Karpas-422 (cell line): ENCODE measurements at regions not wholly inside any gene's neighbourhood (a gene's known extent, or its start where the extent isn't known, plus 50 kb on each side); places are given as distances from the start of the nearest gene placed in this dataset.
A peak's percentile ranks its signal among the peaks of the same experiment; 100 is the strongest.

Source experiments
- DNase-seq: peaks from one replicate; pipeline ENCODE4 v3.0.0-alpha.2; 2015
- H2AFZ ChIP-seq: fragments of 200-600 bp; sonication (generic); 2 replicates; pipeline ENCODE4 v1.6.1; 2014; ENCODE audit warnings: antibody characterized with exemption, low read length, mixed read lengths
- H3K27ac ChIP-seq: fragments of 200-600 bp; sonication (generic); 2 replicates; pipeline ENCODE4 v1.5.1; 2014; ENCODE audit warnings: mild to moderate bottlenecking, low read length, moderate library complexity
- H3K27me3 ChIP-seq: fragments of 200-600 bp; sonication (generic); 2 replicates; pipeline ENCODE4 v1.6.1; 2014; ENCODE audit warnings: low read length, mixed read lengths
- H3K36me3 ChIP-seq: fragments of 200-600 bp; sonication (generic); 2 replicates; pipeline ENCODE4 v1.6.1; 2014; ENCODE audit warnings: low read length, mixed read lengths; ENCODE audit not compliant: insufficient read depth
- H3K4me1 ChIP-seq: fragments of 200-600 bp; sonication (generic); 2 replicates; pipeline ENCODE4 v1.6.1; 2014; ENCODE audit warnings: mild to moderate bottlenecking, low read length, mixed read lengths
- H3K4me2 ChIP-seq: fragments of 200-600 bp; sonication (generic); 2 replicates; pipeline ENCODE4 v1.6.1; 2014; ENCODE audit warnings: low read length, low read depth, mild to moderate bottlenecking; ENCODE audit not compliant: poor library complexity, severe bottlenecking
- H3K4me3 ChIP-seq: fragments of 200-600 bp; sonication (generic); 2 replicates; pipeline ENCODE4 v1.5.1; 2014; ENCODE audit warnings: mild to moderate bottlenecking, antibody characterized with exemption, low read length, mixed read lengths
- H3K79me2 ChIP-seq: fragments of 200-600 bp; sonication (generic); 2 replicates; pipeline ENCODE4 v1.6.1; 2014; ENCODE audit warnings: mild to moderate bottlenecking, low read length, mixed read lengths
- H3K9ac ChIP-seq: fragments of 200-600 bp; sonication (generic); 2 replicates; pipeline ENCODE4 v1.6.0; 2014; ENCODE audit warnings: low read length
- H3K9me2 ChIP-seq: fragments of 200-600 bp; sonication (generic), shearing (Covaris generic); replicated peaks from 2 replicates; pipeline ENCODE4 v1.6.0; 2014; ENCODE audit warnings: mild to moderate bottlenecking, low read length, moderate library complexity; ENCODE audit not compliant: insufficient read depth
- H3K9me3 ChIP-seq: fragments of 300-700, 200-600 bp; sonication (generic); 2 replicates; pipeline ENCODE4 v1.6.1; 2014; ENCODE audit warnings: low read length, mixed read lengths
- H4K20me1 ChIP-seq: fragments of 200-600 bp; sonication (generic); 2 replicates; pipeline ENCODE4 v1.6.1; 2014; ENCODE audit warnings: mild to moderate bottlenecking, antibody characterized with exemption, low read length, low read depth; ENCODE audit not compliant: insufficient read depth

DNA sequence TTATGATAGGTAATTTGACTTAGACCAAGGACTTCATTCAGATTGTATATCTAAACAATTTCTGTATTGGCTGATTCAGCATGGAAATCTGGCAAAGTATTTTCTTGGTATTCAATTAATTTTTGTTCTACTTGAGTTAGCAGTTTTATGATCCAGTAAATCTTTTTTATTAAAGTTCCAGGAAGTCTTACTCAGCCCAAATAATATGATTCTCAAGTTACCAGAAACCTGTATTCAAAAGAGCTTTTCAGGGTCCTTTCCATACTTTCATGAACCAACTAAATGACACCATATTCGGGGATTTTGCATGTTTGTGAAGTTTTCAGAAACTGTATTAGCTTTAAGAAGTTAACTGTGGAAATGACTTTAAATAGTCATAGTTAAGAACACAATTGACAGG lies 662.6 kb downstream of the LRFN5 start:
- H3K79me2 ChIP-seq, result no peaks in the 10 kb centered on the region
- H3K9me2 ChIP-seq, result no peaks in the 10 kb centered on the region
- H3K9me3 ChIP-seq, result peaks cover 5% of the 10 kb centered on the region
- no peaks in the 10 kb centered on the region for H3K27me3 ChIP-seq
- no peaks in the 10 kb centered on the region for H4K20me1 ChIP-seq
- H3K4me1 ChIP-seq, result no peaks in the 10 kb centered on the region
- peak overlapping the region; percentile 31 for H2AFZ ChIP-seq
- H3K4me2 ChIP-seq, result no peak overlapping the region
- no peak overlapping the region for H3K27ac ChIP-seq
- no peak overlapping the region for H3K9ac ChIP-seq
- DNase-seq, result no peak
- no peak overlapping the region for H3K4me3 ChIP-seq
- no peaks in the 10 kb centered on the region for H3K36me3 ChIP-seq

GRCh38 chr14:42248131-42248530 lies 641.5 kb downstream of the LRFN5 start:
- H2AFZ ChIP-seq, result peak overlapping the region; percentile 74

DNA sequence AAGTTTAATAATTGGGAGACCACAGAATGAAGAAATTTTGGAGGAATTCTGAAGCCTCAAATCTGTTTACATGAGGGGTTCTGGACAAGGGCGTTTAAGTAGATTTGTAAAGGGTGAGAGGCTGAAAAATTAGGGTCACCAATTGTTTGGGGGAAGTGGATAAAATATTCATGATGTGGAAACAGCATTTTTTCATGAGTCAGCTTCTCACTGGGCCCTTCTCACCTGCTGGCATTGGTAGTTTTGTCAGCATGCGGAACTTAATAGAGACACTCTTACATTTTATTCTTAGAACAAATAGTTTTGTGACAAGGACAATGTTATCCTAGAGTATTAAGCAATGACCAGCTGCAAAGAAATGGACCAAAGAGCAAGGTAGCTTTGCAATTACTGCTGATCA lies 634.4 kb downstream of the LRFN5 start:
- H3K79me2 ChIP-seq, result no peaks in the 10 kb centered on the region
- peaks cover 13% of the 10 kb centered on the region for H3K9me3 ChIP-seq
- no peak for DNase-seq
- no peaks in the 10 kb centered on the region for H4K20me1 ChIP-seq
- no peaks in the 10 kb centered on the region for H3K9me2 ChIP-seq
- H3K9ac ChIP-seq, result no peak overlapping the region
- H2AFZ ChIP-seq, result peak overlapping the region; percentile 16
- H3K4me1 ChIP-seq, result no peaks in the 10 kb centered on the region
- H3K4me2 ChIP-seq, result no peak overlapping the region
- H3K36me3 ChIP-seq, result 0 out of 2 replicates have a peak, but pooled peaks cover 6% of the 10 kb centered on the region
- H3K4me3 ChIP-seq, result no peak overlapping the region
- H3K27ac ChIP-seq, result no peak overlapping the region
- H3K27me3 ChIP-seq, result no peaks in the 10 kb centered on the region

More at GRCh38 chr14:42248131-42248530, 641.5 kb downstream of the LRFN5 start:
- DNase-seq, result no peak
- Histone ChIP-seq H3K9me2 (no peaks in the 10 kb centered on the region), H3K27ac (no peak overlapping the region), H3K79me2 (no peaks in the 10 kb centered on the region), H3K9ac (no peak overlapping the region), H3K4me3 (no peak overlapping the region), H3K36me3 (no peaks in the 10 kb centered on the region), H4K20me1 (no peaks in the 10 kb centered on the region), H3K4me1 (no peaks in the 10 kb centered on the region), H3K27me3 (no peaks in the 10 kb centered on the region), H3K4me2 (no peak overlapping the region), H3K9me3 (0 out of 2 replicates have a peak, but pooled peaks cover 5% of the 10 kb centered on the region)

- peaks cover 6% of the 10 kb centered on the region; the same call in 1 of the 2 replicates for H3K9me3 ChIP-seq
- H3K4me1 ChIP-seq, result no peaks in the 10 kb centered on the region
- no peak overlapping the region for H3K27ac ChIP-seq
- peak overlapping the region; percentile 40; the same call in 1 of the 2 replicates for H2AFZ ChIP-seq
- no peak overlapping the region for H3K4me3 ChIP-seq
- H4K20me1 ChIP-seq, result no peaks in the 10 kb centered on the region
- no peaks in the 10 kb centered on the region for H3K36me3 ChIP-seq
- no peaks in the 10 kb centered on the region for H3K27me3 ChIP-seq
- H3K9ac ChIP-seq, result no peak overlapping the region
- H3K9me2 ChIP-seq, result no peaks in the 10 kb centered on the region
- no peaks in the 10 kb centered on the region for H3K79me2 ChIP-seq
- H3K4me2 ChIP-seq, result no peak overlapping the region
- no peak for DNase-seq
These were observed 623.3 kb downstream of the LRFN5 start for GRCh38 chr14:42229976-42230375.

GRCh38 chr14:42229294-42229693 lies 622.6 kb downstream of the LRFN5 start:
- 0 out of 2 replicates have a peak overlapping the region, but pooled peaks have one; percentile 40 for H2AFZ ChIP-seq
- no peak overlapping the region for H3K4me2 ChIP-seq
- H3K4me1 ChIP-seq, result peaks cover 3% of the 10 kb centered on the region; the same call in 1 of the 2 replicates
- peaks cover 6% of the 10 kb centered on the region; the same call in 1 of the 2 replicates for H3K9me3 ChIP-seq
- DNase-seq, result no peak
- H3K4me3 ChIP-seq, result no peak overlapping the region
- H3K9me2 ChIP-seq, result no peaks in the 10 kb centered on the region
- no peaks in the 10 kb centered on the region for H3K36me3 ChIP-seq
- H4K20me1 ChIP-seq, result no peaks in the 10 kb centered on the region
- H3K27me3 ChIP-seq, result no peaks in the 10 kb centered on the region
- no peak overlapping the region for H3K27ac ChIP-seq
- no peak overlapping the region for H3K9ac ChIP-seq
- H3K79me2 ChIP-seq, result no peaks in the 10 kb centered on the region

DNA sequence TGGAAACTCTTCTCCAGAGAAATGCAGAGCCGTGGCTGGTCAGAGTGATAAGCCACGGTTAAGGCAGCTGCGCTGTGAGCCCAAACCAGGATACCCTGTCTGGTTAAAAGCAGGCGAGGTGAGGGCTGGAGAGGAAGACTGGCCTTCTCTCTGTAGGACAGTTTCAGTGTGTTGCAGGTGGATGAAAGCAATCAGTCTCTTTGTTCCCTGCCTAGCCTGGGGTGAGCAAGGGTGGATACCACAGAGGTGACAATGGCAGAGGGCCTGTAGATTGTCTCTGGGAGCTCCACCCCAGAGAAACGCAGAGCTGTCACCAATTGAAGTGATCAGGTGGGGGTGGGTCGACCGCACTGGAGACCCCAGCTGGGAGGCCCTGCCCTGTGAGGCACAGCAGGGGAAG lies 621.9 kb downstream of the LRFN5 start:
- Histone ChIP-seq H3K4me1 (peaks cover 7% of the 10 kb centered on the region), H3K9me2 (no peaks in the 10 kb centered on the region), H3K4me2 (no peak overlapping the region), H3K9me3 (peaks cover 6% of the 10 kb centered on the region; the same call in 1 of the 2 replicates), H3K79me2 (no peaks in the 10 kb centered on the region), H3K4me3 (no peak overlapping the region), H3K27ac (no peak overlapping the region), H4K20me1 (no peaks in the 10 kb centered on the region), H3K9ac (no peak overlapping the region), H3K27me3 (no peaks in the 10 kb centered on the region), H3K36me3 (no peaks in the 10 kb centered on the region), H2AFZ (no peak overlapping the region)
- no peak for DNase-seq

DNA sequence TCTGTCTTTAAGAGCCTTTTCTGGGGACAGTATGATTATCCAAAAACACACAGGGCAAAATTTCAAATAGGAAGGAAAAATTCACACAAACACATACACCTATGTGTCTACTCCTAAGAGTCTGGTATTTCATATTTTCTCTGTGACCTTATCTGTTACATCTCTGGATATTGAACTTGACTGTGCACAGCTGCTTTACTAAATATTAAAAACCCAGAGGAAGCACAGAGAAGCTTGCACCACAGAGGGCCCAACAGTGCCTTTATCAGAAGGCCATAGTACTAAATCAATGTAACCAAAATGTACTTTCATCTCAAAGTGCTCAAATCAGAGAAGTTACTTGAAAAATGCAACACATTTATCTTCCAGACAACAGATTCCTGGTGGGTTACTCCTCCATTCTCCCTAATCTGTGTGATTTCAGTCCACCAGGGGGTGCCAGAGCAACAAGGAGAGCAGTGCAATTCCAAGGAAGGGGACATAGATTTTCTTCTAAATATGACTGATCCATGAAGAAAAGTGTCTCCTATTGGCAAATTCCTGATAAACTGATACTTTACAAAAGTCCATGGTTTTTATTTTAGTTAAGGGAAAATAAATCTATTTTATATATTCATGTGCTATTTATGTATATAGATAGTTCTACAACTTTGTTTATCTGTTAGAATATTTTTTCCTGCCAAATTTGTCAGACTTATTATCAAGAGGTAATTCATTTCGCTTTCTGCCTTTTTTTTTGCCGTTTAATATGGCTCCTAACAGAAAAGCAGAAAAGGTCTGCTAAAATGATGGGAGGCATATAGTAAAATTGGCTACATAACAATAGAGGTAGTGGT lies 617.6 kb downstream of the LRFN5 start:
- H3K27ac ChIP-seq, result peak overlapping the region; percentile 74; the same call in 1 of the 2 replicates
- H3K9me2 ChIP-seq, result no peaks in the 10 kb centered on the region
- H3K36me3 ChIP-seq, result no peaks in the 10 kb centered on the region
- H2AFZ ChIP-seq, result peak overlapping the region; percentile 97
- peak overlapping the region; percentile 11 for H3K4me2 ChIP-seq
- no peaks in the 10 kb centered on the region for H3K27me3 ChIP-seq
- peak; percentile 89 for DNase-seq
- peaks cover 22% of the 10 kb centered on the region for H3K4me1 ChIP-seq
- no peaks in the 10 kb centered on the region for H3K79me2 ChIP-seq
- H4K20me1 ChIP-seq, result no peaks in the 10 kb centered on the region
- no peak overlapping the region for H3K4me3 ChIP-seq
- H3K9me3 ChIP-seq, result peaks cover 10% of the 10 kb centered on the region; the same call in 1 of the 2 replicates
- no peak overlapping the region for H3K9ac ChIP-seq

DNA sequence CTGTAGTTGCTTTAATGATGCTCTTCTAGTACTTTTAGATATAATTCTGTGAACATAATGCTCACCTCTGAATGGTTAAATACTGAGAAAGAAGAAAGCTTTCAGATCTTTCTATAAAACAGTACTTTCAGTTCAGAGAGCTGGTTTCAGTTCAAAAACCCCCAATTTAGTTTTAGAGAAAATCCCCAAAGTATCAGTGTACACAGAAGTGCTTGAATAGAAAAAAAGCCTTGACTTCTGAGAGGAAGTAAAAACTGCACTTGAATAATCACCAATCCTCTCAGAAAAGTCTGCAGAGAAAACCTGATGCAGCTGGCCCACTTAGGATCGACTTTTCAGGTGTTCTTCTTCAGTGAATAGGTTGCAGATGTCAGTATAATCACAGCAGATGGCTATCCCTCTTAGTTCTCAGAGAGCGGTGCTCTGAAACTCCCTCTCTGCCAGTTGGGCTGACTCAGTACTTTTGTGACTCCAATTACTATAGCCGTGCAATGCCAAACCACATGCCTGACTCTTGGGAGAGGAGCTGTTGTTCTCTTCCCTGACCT lies 616.3 kb downstream of the LRFN5 start:
- Histone ChIP-seq H3K4me1 (peaks cover 22% of the 10 kb centered on the region), H3K9me2 (no peaks in the 10 kb centered on the region), H3K27ac (peak overlapping the region; percentile 74), H2AFZ (peak overlapping the region; percentile 97), H3K27me3 (no peaks in the 10 kb centered on the region), H4K20me1 (no peaks in the 10 kb centered on the region), H3K9me3 (peaks cover 10% of the 10 kb centered on the region; the same call in 1 of the 2 replicates), H3K4me2 (peak overlapping the region; percentile 68), H3K4me3 (peak overlapping the region; percentile 50), H3K79me2 (no peaks in the 10 kb centered on the region), H3K9ac (peak overlapping the region; percentile 47), H3K36me3 (no peaks in the 10 kb centered on the region)
- peak; percentile 83 for DNase-seq
